Activated CD8-positive, alpha-beta memory T cell treated with anti-CD3 and anti-CD28 coated beads, Interleukin-2, amount 10 ng/mL, durations not matched to agents 7 days and 5 days (primary cell): ENCODE measurements at regions not wholly inside any gene's neighbourhood (a gene's known extent, or its start where the extent isn't known, plus 50 kb on each side); places are given as distances from the start of the nearest gene placed in this dataset.

Experiments
- ATAC-seq: fragments of 150-1000 bp; cut with Tn5 transposase; one replicate; pipeline ENCODE4 v1.10.0; 2021; ENCODE audit warnings: moderate library complexity
- CTCF ChIA-PET: fragments of 350-600 bp; sonication (Branson Sonifier 250); formaldehyde crosslinking; loops from one replicate; lab custom pipeline; 2021; ENCODE audit warnings: antibody characterized with exemption; lab: Charles Lee
- DNase-seq: peaks from one replicate; pipeline ENCODE4 v3.0.0-alpha.2; 2020
- H3K27ac Mint-ChIP-seq: one replicate; pipeline ENCODE4 v1.8.0; 2021; ENCODE audit warnings: mild to moderate bottlenecking, mixed read lengths
- H3K27me3 Mint-ChIP-seq: one replicate; pipeline ENCODE4 v1.8.0; 2021; ENCODE audit warnings: mixed read lengths
- H3K36me3 Mint-ChIP-seq: one replicate; pipeline ENCODE4 v1.8.0; 2021; ENCODE audit warnings: mild to moderate bottlenecking, mixed read lengths
- H3K4me1 Mint-ChIP-seq: one replicate; pipeline ENCODE4 v1.8.0; 2021; ENCODE audit warnings: mixed read lengths
- H3K4me3 Mint-ChIP-seq: one replicate; pipeline ENCODE4 v1.8.0; 2021; ENCODE audit warnings: mild to moderate bottlenecking, moderate library complexity, mixed read lengths
- H3K9me3 Mint-ChIP-seq: one replicate; pipeline ENCODE4 v1.8.0; 2022; ENCODE audit warnings: low read depth, mixed read lengths

DNA sequence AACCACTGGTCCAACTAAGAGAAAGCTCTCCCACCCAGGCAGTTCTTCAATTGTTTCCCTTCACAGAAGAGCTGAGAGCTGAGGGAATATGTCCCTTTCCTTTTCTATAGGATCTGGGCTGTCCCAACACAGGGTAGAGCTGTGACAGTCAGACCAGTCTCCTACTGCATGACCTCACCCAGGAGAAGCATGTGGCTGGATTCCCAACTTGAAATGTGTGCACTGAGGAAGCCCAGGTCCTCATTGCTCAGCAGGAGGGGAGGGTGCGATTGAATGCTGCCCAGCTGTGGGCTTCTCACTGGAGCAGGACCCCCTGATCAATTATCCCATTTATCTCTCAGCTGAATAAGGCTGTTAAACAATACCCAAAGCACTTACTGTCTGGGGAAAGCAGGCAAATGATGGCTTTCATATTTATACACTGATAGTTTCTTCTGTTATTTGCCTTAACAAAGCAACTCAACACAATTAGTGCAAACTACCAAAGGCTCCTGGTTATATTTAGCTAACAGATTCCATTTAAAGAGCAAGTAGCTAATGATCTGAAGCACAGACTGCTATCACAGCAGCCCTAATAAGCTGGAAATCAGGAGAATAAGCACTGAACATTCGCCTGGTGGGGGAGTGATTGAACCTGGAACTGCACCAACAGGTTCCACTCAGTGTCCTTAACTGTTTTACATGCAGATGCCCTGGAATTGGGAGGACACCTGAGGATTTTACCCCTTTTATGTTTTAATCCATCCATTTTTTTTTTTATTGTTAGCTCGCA, 508.8 kb downstream of the CCSER2 start:
- Mint-ChIP-seq H3K4me3 (no peak overlapping the region), H3K9me3 (no peaks in the 10 kb centered on the region), H3K4me1 (no peaks in the 10 kb centered on the region), H3K27ac (no peak overlapping the region), H3K36me3 (no peaks in the 10 kb centered on the region), H3K27me3 (no peaks in the 10 kb centered on the region)
- DNase-seq (no peak), ATAC-seq (no peak)
- CTCF ChIA-PET: interaction anchor here (0.5 kb wide), 1 partner anchor 175 kb away, joined by 3 read pairs; no protein-coding TSS in a partner anchor

DNA sequence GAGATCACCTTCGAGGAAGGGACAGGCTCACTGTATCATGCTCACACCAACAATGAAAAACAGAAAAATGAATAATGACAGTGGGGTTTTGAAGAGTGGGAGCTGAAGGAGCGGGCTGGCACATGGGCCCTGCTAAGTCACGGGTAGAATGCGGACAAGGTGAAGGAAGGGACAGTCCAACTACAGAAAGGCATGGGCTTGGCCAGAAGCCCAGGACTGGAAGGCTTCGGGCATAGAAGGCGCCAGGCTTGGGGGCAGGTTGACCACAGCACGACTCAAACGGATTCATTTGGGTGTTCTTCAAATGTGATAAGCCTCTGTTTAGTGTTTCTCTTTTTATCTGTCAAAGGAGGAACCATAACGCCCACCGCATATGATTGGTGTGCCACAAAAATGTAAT, 509.5 kb downstream of the CCSER2 start:
- Mint-ChIP-seq H3K27ac (no peak overlapping the region), H3K9me3 (no peaks in the 10 kb centered on the region), H3K36me3 (no peaks in the 10 kb centered on the region), H3K4me3 (no peak overlapping the region), H3K27me3 (no peaks in the 10 kb centered on the region), H3K4me1 (no peaks in the 10 kb centered on the region)
- CTCF ChIA-PET: no interaction called here
- DNase-seq (no peak), ATAC-seq (no peak)

DNA sequence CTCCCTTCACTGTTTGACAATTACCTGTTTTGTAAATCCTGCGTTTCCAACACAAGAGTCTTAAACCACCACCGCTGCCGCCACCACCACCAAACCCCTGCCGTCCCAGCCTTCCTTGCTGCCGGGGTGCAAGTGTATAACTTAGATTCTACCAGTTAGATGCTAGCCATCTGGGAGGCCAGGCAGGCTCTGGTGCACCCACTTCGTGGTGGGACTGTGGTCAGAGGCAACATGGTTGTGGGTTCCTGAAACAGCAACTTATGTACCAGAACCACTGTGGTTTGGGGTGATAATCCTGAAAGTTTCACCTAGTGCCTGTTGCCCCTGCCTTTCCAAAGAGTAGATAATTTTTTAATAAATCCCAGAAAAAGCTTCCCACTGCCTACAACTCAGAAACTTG, 510.5 kb downstream of the CCSER2 start:
- Mint-ChIP-seq H3K4me1 (no peaks in the 10 kb centered on the region), H3K4me3 (no peak overlapping the region), H3K36me3 (no peaks in the 10 kb centered on the region), H3K27ac (no peak overlapping the region), H3K9me3 (no peaks in the 10 kb centered on the region), H3K27me3 (no peaks in the 10 kb centered on the region)
- DNase-seq (no peak), ATAC-seq (no peak)
- CTCF ChIA-PET: no interaction called here

DNA sequence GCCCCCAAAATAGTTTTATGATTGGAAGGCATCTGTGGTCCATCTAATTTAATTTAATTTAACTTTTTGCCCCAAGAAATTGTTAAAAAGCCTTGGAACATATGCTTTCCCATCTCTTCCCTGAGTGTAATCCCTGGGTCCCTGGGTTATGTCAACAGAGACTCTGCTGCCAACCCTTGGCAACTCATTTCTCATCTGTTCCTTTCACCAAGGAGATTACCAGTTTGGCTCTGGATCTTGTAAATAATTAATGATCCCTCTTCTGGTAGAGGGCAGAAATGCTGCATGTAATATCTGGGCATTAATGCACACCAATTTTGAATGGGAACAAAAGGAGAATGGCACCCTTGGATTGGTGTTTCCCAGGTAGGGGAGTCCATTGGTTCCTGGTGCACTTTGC, 514.2 kb downstream of the CCSER2 start:
- Mint-ChIP-seq H3K4me3 (no peak overlapping the region), H3K4me1 (no peaks in the 10 kb centered on the region), H3K9me3 (no peaks in the 10 kb centered on the region), H3K27me3 (no peaks in the 10 kb centered on the region), H3K36me3 (no peaks in the 10 kb centered on the region), H3K27ac (no peak overlapping the region)
- DNase-seq: no peak
- ATAC-seq: no peak
- CTCF ChIA-PET: no interaction called here

DNA sequence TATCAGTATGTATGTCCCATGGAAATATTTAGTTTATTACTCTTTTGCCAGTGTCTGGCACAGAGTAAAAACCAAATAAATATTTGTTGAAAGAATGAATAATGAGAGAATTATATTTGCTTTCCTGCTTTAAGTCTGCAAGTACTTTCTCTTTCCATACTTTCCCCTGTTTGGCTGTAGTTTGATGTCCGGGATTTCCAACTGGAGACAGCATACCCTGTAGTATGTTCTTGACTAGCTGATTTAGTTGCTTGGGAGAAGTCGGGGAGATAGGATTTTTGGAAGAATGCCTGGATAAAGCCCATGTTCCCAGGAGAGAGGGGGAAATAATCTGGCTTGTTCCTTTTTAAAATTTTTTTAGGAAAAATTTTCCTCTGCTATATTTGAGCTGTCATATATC, 516.1 kb downstream of the CCSER2 start:
- DNase-seq (no peak), ATAC-seq (no peak)
- H3K4me1 Mint-ChIP-seq: no peaks in the 10 kb centered on the region
- H3K27ac Mint-ChIP-seq: no peak overlapping the region
- CTCF ChIA-PET: no interaction called here
- H3K27me3 Mint-ChIP-seq: no peaks in the 10 kb centered on the region
- no peaks in the 10 kb centered on the region for H3K36me3 Mint-ChIP-seq
- H3K9me3 Mint-ChIP-seq: no peaks in the 10 kb centered on the region
- H3K4me3 Mint-ChIP-seq: no peak overlapping the region

DNA sequence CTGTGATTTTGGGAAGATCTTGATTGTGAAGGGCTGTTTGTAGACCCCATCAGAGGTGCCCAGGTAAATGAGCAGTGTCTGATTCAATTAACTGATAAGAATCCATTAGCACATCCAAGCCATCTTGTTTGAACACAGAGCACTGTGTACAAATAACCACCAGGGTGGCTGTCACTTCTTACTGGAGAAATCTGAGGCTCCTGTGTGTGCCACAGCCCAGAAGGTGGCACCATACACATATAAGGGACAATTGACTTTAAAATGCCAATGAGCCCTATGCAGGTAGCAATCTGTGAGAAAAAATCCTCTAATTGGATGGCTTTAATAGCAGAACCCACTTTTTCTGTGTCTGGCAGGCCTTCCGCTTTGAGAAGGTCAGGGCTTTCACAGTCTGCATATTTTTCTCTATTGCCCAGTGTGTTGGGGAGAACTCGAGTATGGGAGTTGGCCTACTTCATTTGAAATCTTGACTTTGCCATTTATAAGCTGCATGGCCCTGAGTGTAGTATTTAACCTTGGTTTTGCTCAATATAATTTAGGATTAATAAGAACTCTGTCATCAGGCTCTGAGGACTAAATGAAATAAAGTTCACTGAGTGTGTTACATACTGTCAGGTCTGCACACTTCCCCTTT, 517.4 kb downstream of the CCSER2 start:
- no peak overlapping the region for H3K27ac Mint-ChIP-seq
- no peaks in the 10 kb centered on the region for H3K36me3 Mint-ChIP-seq
- H3K4me1 Mint-ChIP-seq: no peaks in the 10 kb centered on the region
- CTCF ChIA-PET: no interaction called here
- DNase-seq (no peak), ATAC-seq (no peak)
- no peak overlapping the region for H3K4me3 Mint-ChIP-seq
- H3K27me3 Mint-ChIP-seq: no peaks in the 10 kb centered on the region
- no peaks in the 10 kb centered on the region for H3K9me3 Mint-ChIP-seq

DNA sequence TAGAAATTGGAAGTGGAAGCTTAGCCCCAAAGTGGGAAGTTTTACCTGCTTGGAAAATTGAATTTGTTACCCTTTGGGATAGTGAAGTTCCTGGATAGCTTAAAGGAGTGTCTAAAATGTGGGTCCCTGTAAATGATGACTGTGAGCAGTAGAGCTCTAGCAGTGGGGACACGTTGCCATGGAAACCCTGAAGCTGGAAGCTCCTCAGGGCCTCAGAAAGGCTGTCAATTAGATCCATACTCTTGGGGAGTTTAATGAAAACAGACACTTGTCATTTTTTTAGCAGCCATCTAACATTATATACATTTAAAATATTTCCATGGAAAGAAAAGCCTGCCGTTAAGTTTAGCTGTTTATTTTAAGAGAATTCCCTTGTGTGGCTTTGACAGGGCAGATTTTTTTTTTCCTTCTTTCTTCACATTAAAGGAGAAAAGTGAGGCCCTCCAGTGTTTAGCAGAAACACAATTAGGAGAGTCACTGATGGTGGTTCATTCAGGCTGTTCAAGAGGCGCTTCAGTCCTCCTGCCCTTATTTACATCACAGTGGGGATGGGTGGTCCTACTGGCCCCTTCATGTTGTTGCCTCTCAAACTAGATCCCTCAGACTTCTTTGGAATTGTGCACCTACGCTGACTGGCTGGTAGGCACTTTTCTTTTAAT, 518.4 kb downstream of the CCSER2 start:
- H3K36me3 Mint-ChIP-seq: no peaks in the 10 kb centered on the region
- no peak overlapping the region for H3K27ac Mint-ChIP-seq
- ATAC-seq (no peak), DNase-seq (no peak)
- no peak overlapping the region for H3K4me3 Mint-ChIP-seq
- CTCF ChIA-PET: no interaction called here
- no peaks in the 10 kb centered on the region for H3K4me1 Mint-ChIP-seq
- no peaks in the 10 kb centered on the region for H3K27me3 Mint-ChIP-seq
- H3K9me3 Mint-ChIP-seq: no peaks in the 10 kb centered on the region

DNA sequence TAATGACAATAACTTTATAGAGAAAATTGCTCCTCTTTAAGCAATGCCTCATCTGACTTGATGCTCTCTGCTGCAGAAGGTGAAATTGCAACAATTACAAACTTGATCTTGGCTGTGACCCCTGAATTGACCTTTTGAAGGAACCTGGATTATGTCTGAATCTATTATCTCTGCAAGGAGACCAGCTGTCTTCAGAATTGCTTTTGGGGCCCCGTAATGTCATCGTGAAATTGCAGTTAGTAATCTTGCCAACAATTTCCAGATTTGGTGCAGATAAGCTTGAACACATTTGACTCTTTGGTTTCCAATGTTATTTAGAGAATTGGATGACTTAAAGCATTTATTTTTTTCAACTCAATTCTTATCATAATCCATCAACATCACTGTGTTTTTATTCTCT, 520.6 kb downstream of the CCSER2 start:
- DNase-seq: no peak
- no peak overlapping the region for H3K27ac Mint-ChIP-seq
- ATAC-seq: no peak
- no peaks in the 10 kb centered on the region for H3K27me3 Mint-ChIP-seq
- CTCF ChIA-PET: no interaction called here
- no peaks in the 10 kb centered on the region for H3K9me3 Mint-ChIP-seq
- no peaks in the 10 kb centered on the region for H3K36me3 Mint-ChIP-seq
- no peaks in the 10 kb centered on the region for H3K4me1 Mint-ChIP-seq
- no peak overlapping the region for H3K4me3 Mint-ChIP-seq

DNA sequence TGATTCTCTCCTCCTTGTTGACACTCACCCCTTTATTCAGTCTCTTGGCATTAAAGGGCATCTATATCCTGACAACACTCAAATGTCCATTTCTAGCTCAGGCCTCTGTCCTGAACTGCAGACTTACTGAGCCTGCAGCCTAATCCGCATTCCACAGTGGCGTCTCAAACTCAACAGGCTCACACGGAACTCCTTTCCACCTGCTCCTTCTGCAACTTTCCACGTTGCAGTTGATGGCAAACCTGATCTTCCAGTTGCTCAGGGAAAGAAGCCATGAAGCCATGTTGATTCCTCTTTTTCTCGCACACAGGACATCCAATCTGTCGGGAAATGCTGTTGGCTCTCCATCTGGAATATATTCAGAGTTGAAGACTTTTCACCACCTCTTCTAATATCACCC, 522.4 kb downstream of the CCSER2 start:
- CTCF ChIA-PET: no interaction called here
- DNase-seq: no peak
- Mint-ChIP-seq H3K9me3 (no peaks in the 10 kb centered on the region), H3K27ac (no peak overlapping the region), H3K27me3 (no peaks in the 10 kb centered on the region), H3K4me1 (no peaks in the 10 kb centered on the region), H3K4me3 (no peak overlapping the region), H3K36me3 (no peaks in the 10 kb centered on the region)
- ATAC-seq: no peak

DNA sequence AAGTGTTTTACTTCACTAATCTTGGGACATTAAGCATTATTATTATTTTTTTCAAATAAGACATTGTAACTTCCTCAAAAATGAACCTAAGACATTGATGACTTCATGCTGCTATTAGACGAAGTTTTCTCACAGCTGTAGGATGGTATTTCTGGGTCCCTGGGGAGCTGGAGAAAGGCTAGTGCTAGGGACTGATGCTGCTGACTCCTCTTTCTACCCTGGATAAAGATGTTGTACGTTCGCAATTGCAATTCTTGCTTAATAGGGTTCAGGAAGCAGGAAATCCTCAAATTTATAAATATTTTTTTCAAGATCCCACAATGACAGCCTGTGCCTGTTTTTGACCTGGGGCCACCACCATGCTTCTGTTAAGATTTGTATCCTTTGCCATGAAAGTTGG, 526.0 kb downstream of the CCSER2 start:
- no peak for DNase-seq
- H3K27me3 Mint-ChIP-seq: no peaks in the 10 kb centered on the region
- no peaks in the 10 kb centered on the region for H3K36me3 Mint-ChIP-seq
- no peaks in the 10 kb centered on the region for H3K9me3 Mint-ChIP-seq
- no peaks in the 10 kb centered on the region for H3K4me1 Mint-ChIP-seq
- no peak for ATAC-seq
- CTCF ChIA-PET: no interaction called here
- H3K4me3 Mint-ChIP-seq: no peak overlapping the region
- no peak overlapping the region for H3K27ac Mint-ChIP-seq

DNA sequence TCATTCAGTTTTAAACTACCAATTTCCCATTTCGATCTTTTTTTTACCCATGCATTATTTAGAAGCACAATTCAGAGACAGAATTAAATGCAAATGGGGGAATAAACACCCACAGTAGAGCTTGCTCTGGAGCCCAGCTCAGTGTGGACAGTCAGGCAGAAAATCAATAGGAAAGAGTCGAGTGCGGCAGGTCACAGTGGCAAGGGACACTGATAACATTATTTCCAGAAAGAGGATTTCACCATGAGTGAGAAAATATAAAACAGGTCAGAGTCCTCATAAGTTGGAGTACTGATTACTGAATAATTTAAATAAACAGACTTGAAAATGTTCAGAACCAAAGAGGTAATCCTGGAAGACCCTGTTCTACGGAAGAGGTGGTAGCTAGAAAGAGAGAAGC, 532.5 kb downstream of the CCSER2 start:
- peaks cover 3% of the 10 kb centered on the region for H3K9me3 Mint-ChIP-seq
- ATAC-seq: no peak
- no peaks in the 10 kb centered on the region for H3K4me1 Mint-ChIP-seq
- no peaks in the 10 kb centered on the region for H3K27me3 Mint-ChIP-seq
- CTCF ChIA-PET: no interaction called here
- DNase-seq: no peak
- no peaks in the 10 kb centered on the region for H3K36me3 Mint-ChIP-seq
- no peak overlapping the region for H3K4me3 Mint-ChIP-seq
- H3K27ac Mint-ChIP-seq: no peak overlapping the region

DNA sequence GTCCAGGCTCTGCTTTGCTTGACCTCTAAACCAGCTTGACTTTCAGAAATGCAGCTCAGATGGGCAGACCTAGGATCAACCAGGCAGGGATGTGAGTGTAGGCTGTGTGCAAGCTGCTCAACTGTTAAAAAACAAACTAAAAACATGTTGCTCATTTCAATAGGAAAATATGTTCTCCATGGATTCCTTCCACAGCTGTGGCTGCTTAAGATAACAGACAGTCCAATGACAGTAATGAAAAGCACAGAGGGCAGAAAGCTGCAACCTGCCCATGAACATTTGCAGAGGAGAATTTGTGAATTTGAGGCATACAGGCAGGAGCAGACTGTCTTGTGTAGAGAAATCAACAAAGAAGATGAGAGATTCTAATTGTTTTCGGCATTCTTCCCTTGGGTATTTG, 534.2 kb downstream of the CCSER2 start:
- H3K9me3 Mint-ChIP-seq: peaks cover 3% of the 10 kb centered on the region
- H3K36me3 Mint-ChIP-seq: no peaks in the 10 kb centered on the region
- no peak overlapping the region for H3K4me3 Mint-ChIP-seq
- DNase-seq: no peak
- no peak overlapping the region for H3K27ac Mint-ChIP-seq
- no peak for ATAC-seq
- no peaks in the 10 kb centered on the region for H3K27me3 Mint-ChIP-seq
- CTCF ChIA-PET: no interaction called here
- no peaks in the 10 kb centered on the region for H3K4me1 Mint-ChIP-seq

DNA sequence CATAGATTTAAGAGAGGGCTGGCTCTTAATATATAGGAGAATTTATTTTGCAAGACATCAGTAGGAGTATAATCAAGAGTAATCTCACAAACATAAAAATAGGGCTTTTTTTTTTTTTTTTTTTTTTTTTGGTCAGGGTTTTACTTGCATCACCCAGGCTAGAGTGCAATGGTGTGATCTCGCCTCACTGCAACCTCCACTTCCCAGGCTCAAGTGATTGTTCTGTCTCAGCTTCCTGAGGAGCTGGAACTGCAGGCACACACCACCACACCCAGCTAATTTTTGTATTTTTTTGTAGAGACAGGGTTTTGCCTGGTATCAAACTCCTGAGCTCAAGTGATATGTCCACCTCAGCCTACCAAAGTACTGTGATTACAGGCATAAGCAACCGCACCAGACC, 535.3 kb downstream of the CCSER2 start:
- CTCF ChIA-PET: no interaction called here
- ATAC-seq: no peak
- H3K27ac Mint-ChIP-seq: no peak overlapping the region
- no peaks in the 10 kb centered on the region for H3K27me3 Mint-ChIP-seq
- H3K9me3 Mint-ChIP-seq: peaks cover 3% of the 10 kb centered on the region
- no peaks in the 10 kb centered on the region for H3K4me1 Mint-ChIP-seq
- H3K4me3 Mint-ChIP-seq: no peak overlapping the region
- no peak for DNase-seq
- no peaks in the 10 kb centered on the region for H3K36me3 Mint-ChIP-seq
